MV-4-11 (cell line): ENCODE measurements at regions not wholly inside any gene's neighbourhood (a gene's known extent, or its start where the extent isn't known, plus 50 kb on each side); places are given as distances from the start of the nearest gene placed in this dataset.

Experiments used
- DNase-seq: peaks from one replicate; lab custom pipeline; 2025; lab: John Stamatoyannopoulos, UW

- no peak for DNase-seq
Observed at GRCh38 chr6:139600343-139600742, 225.9 kb upstream of the CITED2 start.

- peak; percentile 79 for DNase-seq
Observed at GRCh38 chr6:139597771-139598755, 223.6 kb upstream of the CITED2 start.

GRCh38 chr6:139597087-139597763, 222.8 kb upstream of the CITED2 start:
- DNase-seq: no peak

GRCh38 chr6:139595183-139595582, 220.7 kb upstream of the CITED2 start:
- DNase-seq: no peak

- DNase-seq: no peak
Observed at GRCh38 chr6:139594333-139594965, 220.0 kb upstream of the CITED2 start.

GRCh38 chr6:139593081-139593480, 218.6 kb upstream of the CITED2 start:
- no peak for DNase-seq

- DNase-seq: no peak
Observed at GRCh38 chr6:139592011-139592410, 217.6 kb upstream of the CITED2 start.

- peak; percentile 78 for DNase-seq
Observed at GRCh38 chr6:139591075-139591865, 216.8 kb upstream of the CITED2 start.

- no peak for DNase-seq
Observed at GRCh38 chr6:139590206-139590605, 215.8 kb upstream of the CITED2 start.

GRCh38 chr6:139588734-139589593, 214.5 kb upstream of the CITED2 start:
- DNase-seq: peak; percentile 53

- no peak for DNase-seq
Observed at GRCh38 chr6:139588076-139588639, 213.7 kb upstream of the CITED2 start.

- no peak for DNase-seq
Observed at GRCh38 chr6:139587469-139587868, 213.0 kb upstream of the CITED2 start.

GRCh38 chr6:139586273-139586672, 211.8 kb upstream of the CITED2 start:
- DNase-seq: no peak

- no peak for DNase-seq
Observed at GRCh38 chr6:139584599-139584998, 210.2 kb upstream of the CITED2 start.

GRCh38 chr6:139583420-139583819, 209.0 kb upstream of the CITED2 start:
- no peak for DNase-seq

GRCh38 chr6:139582956-139583355, 208.5 kb upstream of the CITED2 start:
- DNase-seq: no peak

GRCh38 chr6:139581485-139581865, 207.0 kb upstream of the CITED2 start:
- DNase-seq: no peak

- no peak for DNase-seq
Observed at GRCh38 chr6:139580592-139581484, 206.4 kb upstream of the CITED2 start.
